Coronary artery (tissue), 2 donors: ENCODE measurements at regions not wholly inside any gene's neighbourhood (a gene's known extent, or its start where the extent isn't known, plus 50 kb on each side); places are given as distances from the start of the nearest gene placed in this dataset.

Experiments
- DNase-seq: peaks from one replicate; pipeline ENCODE4 v3.0.0-alpha.2; 2017; ENCODE audit warnings: low spot score
- H3K27ac ChIP-seq, 2 donors: fragments of 200-600 bp; sonication (generic); one replicate each; pipeline ENCODE4 v1.5.1; 2016 to 2019
- H3K4me3 ChIP-seq: fragments of 200-600 bp; sonication (generic); 2 replicates; pipeline ENCODE4 v1.5.1; 2016; ENCODE audit warnings: mild to moderate bottlenecking, moderate library complexity
- TF ChIP-seq, protein P1 (sequence below): fragments of 200-600 bp; sonication (generic); IDR thresholded peaks from one replicate; pipeline ENCODE4 v1.5.1; 2019; ENCODE audit warnings: antibody characterized with exemption

GRCh38 chr5:146986469-146986868, 107.9 kb upstream of the PPP2R2B start:
- H3K4me3 ChIP-seq: no peak overlapping the region
- DNase-seq: no peak
- H3K27ac ChIP-seq: no peak overlapping the region
- TF ChIP-seq, protein P1, sequence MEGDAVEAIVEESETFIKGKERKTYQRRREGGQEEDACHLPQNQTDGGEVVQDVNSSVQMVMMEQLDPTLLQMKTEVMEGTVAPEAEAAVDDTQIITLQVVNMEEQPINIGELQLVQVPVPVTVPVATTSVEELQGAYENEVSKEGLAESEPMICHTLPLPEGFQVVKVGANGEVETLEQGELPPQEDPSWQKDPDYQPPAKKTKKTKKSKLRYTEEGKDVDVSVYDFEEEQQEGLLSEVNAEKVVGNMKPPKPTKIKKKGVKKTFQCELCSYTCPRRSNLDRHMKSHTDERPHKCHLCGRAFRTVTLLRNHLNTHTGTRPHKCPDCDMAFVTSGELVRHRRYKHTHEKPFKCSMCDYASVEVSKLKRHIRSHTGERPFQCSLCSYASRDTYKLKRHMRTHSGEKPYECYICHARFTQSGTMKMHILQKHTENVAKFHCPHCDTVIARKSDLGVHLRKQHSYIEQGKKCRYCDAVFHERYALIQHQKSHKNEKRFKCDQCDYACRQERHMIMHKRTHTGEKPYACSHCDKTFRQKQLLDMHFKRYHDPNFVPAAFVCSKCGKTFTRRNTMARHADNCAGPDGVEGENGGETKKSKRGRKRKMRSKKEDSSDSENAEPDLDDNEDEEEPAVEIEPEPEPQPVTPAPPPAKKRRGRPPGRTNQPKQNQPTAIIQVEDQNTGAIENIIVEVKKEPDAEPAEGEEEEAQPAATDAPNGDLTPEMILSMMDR: no peak

DNA sequence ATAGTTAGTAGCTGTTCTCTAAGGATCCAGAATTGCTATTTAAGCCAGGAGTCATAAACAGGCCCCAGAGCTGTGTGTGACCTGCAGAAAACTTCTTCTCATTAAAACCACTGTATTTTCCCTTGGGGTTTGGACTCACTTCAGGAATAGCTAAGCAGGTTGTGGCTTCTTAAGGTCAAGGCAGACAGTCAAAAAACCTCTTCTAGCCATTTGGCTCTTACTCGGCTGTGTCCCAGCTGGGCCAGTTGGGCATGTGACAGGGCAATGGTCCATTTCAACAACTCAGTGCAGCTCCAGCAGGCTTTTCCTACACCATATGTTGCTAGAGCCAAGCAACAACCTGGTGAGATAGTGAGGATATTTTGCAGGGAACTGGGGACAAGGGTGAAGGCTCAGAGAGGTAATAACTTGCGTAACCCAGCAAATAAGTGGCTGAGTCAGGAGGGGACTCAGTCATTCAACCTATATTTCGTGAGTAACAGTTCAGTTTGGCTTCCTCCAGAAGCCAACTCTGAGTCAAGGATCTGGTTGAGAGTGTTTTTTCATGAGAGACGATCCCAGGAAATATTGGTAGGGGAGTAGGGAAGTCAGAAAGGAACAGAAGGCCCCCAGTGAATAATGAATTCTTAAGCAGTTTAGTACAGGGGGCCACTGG, 115.4 kb upstream of the PPP2R2B start:
- DNase-seq: no peak

GRCh38 chr5:146995878-146996277, 117.3 kb upstream of the PPP2R2B start:
- Histone ChIP-seq H3K27ac (no peak overlapping the region), H3K4me3 (no peak overlapping the region)
- TF ChIP-seq, protein P1: no peak
- DNase-seq: no peak

More for the DNA sequence above, 115.4 kb upstream of the PPP2R2B start:
- Histone ChIP-seq H3K4me3 (no peak overlapping the region), H3K27ac (no peak overlapping the region)
- TF ChIP-seq, protein P1: no peak

DNA sequence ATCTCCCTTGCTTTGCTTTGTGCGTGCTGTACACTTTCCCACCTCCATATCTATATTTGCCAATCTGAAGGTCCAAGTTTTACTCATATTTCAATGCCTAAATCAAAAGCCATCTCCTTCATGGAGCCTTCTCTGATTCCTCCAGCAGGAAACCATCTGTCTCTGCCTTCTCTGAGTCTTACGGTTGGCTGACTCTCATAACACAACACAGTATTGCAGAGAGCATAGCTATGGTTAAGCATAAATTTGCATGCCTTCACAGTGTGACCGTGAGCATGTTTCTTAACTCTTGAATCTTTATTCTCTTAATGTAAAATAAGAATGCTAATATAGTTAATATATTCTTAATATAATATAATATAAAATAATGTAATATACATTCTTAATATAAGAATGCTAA, 136.8 kb upstream of the PPP2R2B start:
- Histone ChIP-seq H3K4me3 (no peak overlapping the region), H3K27ac (no peak overlapping the region)
- no peak for DNase-seq
- TF ChIP-seq, protein P1: no peak

DNA sequence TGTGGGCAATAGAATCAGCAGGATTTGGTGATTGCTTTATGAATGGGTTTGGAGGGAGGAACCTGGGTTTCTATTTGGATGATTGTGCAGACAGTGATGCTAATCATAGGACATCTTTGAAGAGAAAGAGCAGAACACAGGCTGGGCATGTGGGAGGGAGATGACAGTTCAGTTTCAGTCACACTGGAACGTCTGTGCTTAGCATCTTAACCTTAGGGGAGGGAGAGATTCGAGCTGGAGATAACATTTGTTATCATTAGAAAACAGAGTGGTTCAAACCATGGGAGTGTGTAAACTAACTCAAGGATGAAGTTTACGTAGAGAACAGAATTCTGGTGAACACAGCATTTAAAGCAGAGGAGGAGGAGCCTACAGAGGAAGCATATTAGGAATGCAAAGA, 138.6 kb upstream of the PPP2R2B start:
- DNase-seq: no peak
- H3K27ac ChIP-seq: no peak overlapping the region
- TF ChIP-seq, protein P1: no peak
- no peak overlapping the region for H3K4me3 ChIP-seq

GRCh38 chr5:147017621-147018020, 139.1 kb upstream of the PPP2R2B start:
- DNase-seq: no peak
- no peak overlapping the region for H3K4me3 ChIP-seq
- no peak overlapping the region for H3K27ac ChIP-seq
- TF ChIP-seq, protein P1: no peak

GRCh38 chr5:147018812-147019211, 140.3 kb upstream of the PPP2R2B start:
- Histone ChIP-seq H3K27ac (no peak overlapping the region), H3K4me3 (no peak overlapping the region)
- TF ChIP-seq, protein P1: no peak
- no peak for DNase-seq
